ENCODE measurements at regions not wholly inside any gene's neighbourhood (a gene's known extent, or its start where the extent isn't known, plus 50 kb on each side); places are given as distances from the start of the nearest gene placed in this dataset.

GRCh38 chr15:91380114-91380513, 280.1 kb downstream of the SV2B start:
- WGBS (ENCODE audit: insufficient coverage, insufficient replicate concordance, low lambda C conversion rate, missing lambda C conversion rate) = 2% methylated on average over 2 of the region's 2 CpGs
- TF ChIP-seq MTA3 (IDR thresholded peaks at IDR 0.05; ENCODE audit: borderline replicate concordance, low read length) (no peak), DPF2 (IDR thresholded peaks at IDR 0.05) (no peak), WRNIP1 (IDR thresholded peaks at IDR 0.05; ENCODE audit: borderline replicate concordance, low read depth, low read length) (no peak), SREBF2 (IDR thresholded peaks at IDR 0.05; ENCODE audit: low read length) (no peak), SIX5 (IDR thresholded peaks at IDR 0.05; ENCODE audit: low read depth, low read length, severe bottlenecking) (no peak), USF2 (IDR thresholded peaks at IDR 0.05; ENCODE audit: borderline replicate concordance, low read depth, low read length) (no peak), JUNB (IDR thresholded peaks at IDR 0.05) (no peak), TCF7 (IDR thresholded peaks at IDR 0.05; ENCODE audit: borderline replicate concordance) (no peak)
- TF ChIP-seq, protein P1, sequence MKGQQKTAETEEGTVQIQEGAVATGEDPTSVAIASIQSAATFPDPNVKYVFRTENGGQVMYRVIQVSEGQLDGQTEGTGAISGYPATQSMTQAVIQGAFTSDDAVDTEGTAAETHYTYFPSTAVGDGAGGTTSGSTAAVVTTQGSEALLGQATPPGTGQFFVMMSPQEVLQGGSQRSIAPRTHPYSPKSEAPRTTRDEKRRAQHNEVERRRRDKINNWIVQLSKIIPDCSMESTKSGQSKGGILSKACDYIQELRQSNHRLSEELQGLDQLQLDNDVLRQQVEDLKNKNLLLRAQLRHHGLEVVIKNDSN (IDR thresholded peaks at IDR 0.05; ENCODE audit: borderline replicate concordance, extremely low read length, insufficient read depth, low read depth, low read length) = no peak
- H3K9me3 ChIP-seq (replicated peaks; ENCODE audit: control insufficient read depth, insufficient read depth, low read length) = no peaks in the 10 kb centered on the region
- H3K27ac ChIP-seq (ENCODE audit: control insufficient read depth, insufficient read depth) = no peak overlapping the region
- no TSS peak for BruUV-seq (replicated peaks)
- no peak overlapping the region for H2AFZ ChIP-seq (ENCODE audit: control insufficient read depth, low read depth, low read length)
- ChIA-PET POLR2A (no interaction called here), CTCF (no interaction called here), SMC1A (ENCODE audit: uncharacterized antibody, unreplicated experiment) (interaction anchor here (0.9 kb wide), 1 partner anchor 99 kb away, joined by 3 read pairs; no protein-coding TSS in a partner anchor), RAD21 (ENCODE audit: unreplicated experiment) (no interaction called here)
- H3K27me3 ChIP-seq (replicated peaks in 1 of 2; ENCODE audit: control insufficient read depth in 2 of 2, insufficient read depth in 2 of 2, low read length in 1 of 2) = no peaks in the 10 kb centered on the region; a peak in 1 of 4 replicates
- H3K79me2 ChIP-seq (ENCODE audit: control insufficient read depth, insufficient read depth, low read length) = no peaks in the 10 kb centered on the region
- H3K4me1 ChIP-seq (ENCODE audit: control insufficient read depth, insufficient read depth, low read length) = no peaks in the 10 kb centered on the region
- no peak for DNase-seq (ENCODE audit: low read depth, low spot score)
- in situ Hi-C loops (cut with MboI) = no loop called here
- H3K36me3 ChIP-seq (ENCODE audit: control insufficient read depth in 2 of 2, insufficient read depth in 2 of 2, low read length in 1 of 2) = no peaks in the 10 kb centered on the region
- no peak overlapping the region for H3K4me3 ChIP-seq
- no peak overlapping the region for H3K4me2 ChIP-seq (ENCODE audit: control insufficient read depth, insufficient read depth)
- no peak for ATAC-seq
- H4K20me1 ChIP-seq (ENCODE audit: control insufficient read depth, insufficient read depth) = no peaks in the 10 kb centered on the region
- FAIRE-seq = no peak
- H3K9ac ChIP-seq (ENCODE audit: control insufficient read depth, insufficient read depth, low read length) = no peak overlapping the region
- intact Hi-C loops (cut with micrococcal nuclease; ENCODE audit: unreplicated experiment) = no loop called here
